CD4-positive, alpha-beta memory T cell (primary cell): ENCODE measurements at regions not wholly inside any gene's neighbourhood (a gene's known extent, or its start where the extent isn't known, plus 50 kb on each side); places are given as distances from the start of the nearest gene placed in this dataset.

ENCODE experiments used
- CTCF ChIA-PET: fragments of 350-600 bp; sonication (Branson Sonifier 250); formaldehyde crosslinking; loops from one replicate; lab custom pipeline; 2021; ENCODE audit warnings: inconsistent platforms; ENCODE audit not compliant: partially characterized antibody; lab: Charles Lee
- POLR2A ChIA-PET: fragments of 350-600 bp; sonication (Branson Sonifier 250); formaldehyde crosslinking; loops from one replicate; lab custom pipeline; 2021; ENCODE audit not compliant: partially characterized antibody; lab: Charles Lee
- DNase-seq, 5 donors: peaks; one replicate each; pipeline versions ENCODE4 v3.0.0 to v3.0.0-alpha.2; 2020 to 2022; ENCODE audit warnings: mixed read lengths in 1 of 5
- H3K27ac ChIP-seq: one replicate; pipeline ENCODE4 v1.7.0; 2013; ENCODE audit warnings: low read depth, low read length
- H3K27me3 ChIP-seq: 2 replicates; pipeline ENCODE4 v1.7.0; 2013; ENCODE audit warnings: mild to moderate bottlenecking, low read length, moderate library complexity; ENCODE audit not compliant: insufficient read depth
- H3K36me3 ChIP-seq: 2 replicates; pipeline ENCODE4 v1.7.0; 2013; ENCODE audit warnings: mild to moderate bottlenecking, low read length, moderate library complexity; ENCODE audit not compliant: insufficient read depth
- H3K4me1 ChIP-seq: 2 replicates; pipeline ENCODE4 v1.7.0; 2013; ENCODE audit warnings: mild to moderate bottlenecking, low read length, moderate library complexity; ENCODE audit not compliant: insufficient read depth
- H3K4me3 ChIP-seq, 2 donors: one replicate each; pipeline ENCODE4 v1.7.0; 2013; ENCODE audit warnings: low read length in 2 of 2, mild to moderate bottlenecking in 1 of 2
- H3K9me3 ChIP-seq, 2 donors: one replicate each; pipeline ENCODE4 v1.7.0; 2013; ENCODE audit warnings: low read length in 2 of 2, control low read depth in 1 of 2; ENCODE audit not compliant: control insufficient read depth in 1 of 2
- H3K27ac Mint-ChIP-seq, 7 donors: one replicate each; pipeline ENCODE4 v1.8.0; 2020 to 2021; ENCODE audit warnings: mixed read lengths in 7 of 7, mild to moderate bottlenecking in 6 of 7, inconsistent platforms in 3 of 7, moderate library complexity in 3 of 7
- H3K27me3 Mint-ChIP-seq, 2 donors: one replicate each; pipeline ENCODE4 v1.8.0; 2020 to 2021; ENCODE audit warnings: mixed read lengths in 2 of 2
- H3K36me3 Mint-ChIP-seq, 2 donors: one replicate each; pipeline ENCODE4 v1.8.0; 2020 to 2021; ENCODE audit warnings: mixed read lengths in 2 of 2, inconsistent platforms in 1 of 2, mild to moderate bottlenecking in 1 of 2
- H3K4me1 Mint-ChIP-seq, 4 donors: one replicate each; pipeline ENCODE4 v1.8.0; 2020 to 2021; ENCODE audit warnings: mixed read lengths in 4 of 4, mild to moderate bottlenecking in 1 of 4
- H3K4me3 Mint-ChIP-seq, 8 donors: one replicate each; pipeline ENCODE4 v1.8.0; 2020 to 2021; ENCODE audit warnings: mixed read lengths in 8 of 8, mild to moderate bottlenecking in 7 of 8, moderate library complexity in 6 of 8, inconsistent platforms in 3 of 8
- H3K9me3 Mint-ChIP-seq, 8 donors: one replicate each; pipeline ENCODE4 v1.8.0; 2020 to 2021; ENCODE audit warnings: mixed read lengths in 8 of 8, mild to moderate bottlenecking in 5 of 8, inconsistent platforms in 3 of 8, moderate library complexity in 1 of 8
- intact Hi-C: fragments of 100-400 bp; cut with micrococcal nuclease; formaldehyde crosslinking; loops from one replicate; pipeline ENCODE4 v1.15.1; 2023

DNA sequence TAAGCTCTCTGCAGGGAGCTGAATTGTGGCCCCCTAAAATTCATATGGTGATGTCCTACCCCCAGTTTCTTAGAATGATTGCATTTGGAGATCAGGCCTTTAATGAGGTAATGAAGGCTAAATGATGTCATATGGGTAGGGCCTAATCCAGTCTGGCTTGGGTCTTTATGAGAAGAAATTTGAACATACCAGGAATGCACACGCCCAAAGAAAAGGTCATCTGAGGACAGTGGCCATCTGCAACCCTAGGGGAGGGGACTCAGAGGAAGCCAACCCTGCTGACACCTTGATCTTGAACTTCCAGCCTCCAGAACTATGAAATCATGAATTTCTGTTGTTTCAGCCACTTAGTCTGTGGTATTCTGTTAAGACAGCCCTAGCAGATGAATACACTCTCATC, 426.7 kb downstream of the EPHA4 start:
- Histone ChIP-seq H3K27ac (no peak overlapping the region), H3K4me1 (no peaks in the 10 kb centered on the region), H3K9me3 (no peaks in the 10 kb centered on the region), H3K27me3 (no peaks in the 10 kb centered on the region), H3K36me3 (no peaks in the 10 kb centered on the region), H3K4me3 (no peak overlapping the region)
- intact Hi-C loops: no loop called here
- Mint-ChIP-seq H3K36me3 (no peaks in the 10 kb centered on the region), H3K4me1 (no peaks in the 10 kb centered on the region), H3K4me3 (no peak overlapping the region), H3K27ac (no peak overlapping the region), H3K9me3 (no peaks in the 10 kb centered on the region), H3K27me3 (peaks cover 1 to 2% of the 10 kb centered on the region in 2 donors)
- POLR2A ChIA-PET: no interaction called here
- no peak for DNase-seq
- CTCF ChIA-PET: no interaction called here

DNA sequence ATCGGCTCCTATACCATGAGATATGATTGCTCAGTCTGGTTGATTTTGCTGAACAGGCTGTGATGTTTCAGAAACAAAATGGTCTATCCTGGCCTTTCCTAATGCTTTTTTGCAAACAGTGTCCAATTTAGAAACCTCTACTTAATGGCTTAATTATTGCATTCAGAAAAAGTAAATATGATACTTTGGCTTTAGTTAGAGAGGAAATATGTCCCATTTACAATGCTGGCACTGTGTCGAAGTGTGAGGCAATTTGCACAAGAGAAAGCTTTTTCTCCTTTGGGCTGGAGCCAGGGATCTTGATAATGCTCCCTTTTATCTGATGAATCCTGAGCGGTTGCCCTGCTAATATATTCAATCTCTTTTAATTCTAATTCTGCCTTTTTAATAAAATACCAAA, 418.9 kb downstream of the EPHA4 start:
- Histone ChIP-seq H3K27ac (no peak overlapping the region), H3K27me3 (no peaks in the 10 kb centered on the region), H3K9me3 (no peaks in the 10 kb centered on the region), H3K4me3 (no peak overlapping the region), H3K36me3 (no peaks in the 10 kb centered on the region), H3K4me1 (no peaks in the 10 kb centered on the region)
- Mint-ChIP-seq H3K9me3 (peaks cover 0 to 2% (median 0%) of the 10 kb centered on the region in 8 donors), H3K27me3 (peaks cover 2 to 4% of the 10 kb centered on the region in 2 donors), H3K36me3 (no peaks in the 10 kb centered on the region), H3K27ac (no peak overlapping the region), H3K4me1 (no peaks in the 10 kb centered on the region), H3K4me3 (no peak overlapping the region)
- CTCF ChIA-PET: no interaction called here
- DNase-seq: no peak
- POLR2A ChIA-PET: no interaction called here
- intact Hi-C loops: no loop called here

DNA sequence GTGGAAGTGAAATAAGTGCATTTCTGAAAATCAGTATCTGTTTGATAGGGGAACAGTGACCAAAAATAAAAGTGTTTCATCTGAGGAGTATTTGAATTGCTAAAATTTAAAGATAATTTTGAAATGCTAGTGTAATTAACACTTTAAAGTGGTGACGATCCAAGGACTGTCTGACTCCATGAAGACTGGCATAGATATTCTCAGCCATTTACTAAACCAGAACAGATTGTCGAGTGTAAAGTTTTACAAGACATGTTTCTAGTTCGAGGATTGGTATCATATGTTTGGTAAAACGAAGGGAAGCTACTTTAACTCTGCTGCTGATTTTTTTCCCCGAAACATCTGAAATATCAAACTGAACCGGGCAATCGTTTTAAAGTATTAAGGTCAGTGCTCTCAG, 417.9 kb downstream of the EPHA4 start:
- H3K4me3 Mint-ChIP-seq: no peak overlapping the region
- Histone ChIP-seq H3K9me3 (no peaks in the 10 kb centered on the region), H3K4me1 (no peaks in the 10 kb centered on the region), H3K4me3 (no peak overlapping the region), H3K27me3 (no peaks in the 10 kb centered on the region), H3K27ac (no peak overlapping the region), H3K36me3 (no peaks in the 10 kb centered on the region)
- no peak for DNase-seq
- intact Hi-C loops: no loop called here
- H3K27me3 Mint-ChIP-seq: peaks cover 2 to 4% of the 10 kb centered on the region in 2 donors
- H3K27ac Mint-ChIP-seq: no peak overlapping the region
- peaks cover 0 to 2% (median 0%) of the 10 kb centered on the region in 8 donors for H3K9me3 Mint-ChIP-seq
- no peaks in the 10 kb centered on the region for H3K36me3 Mint-ChIP-seq
- ChIA-PET CTCF (no interaction called here), POLR2A (no interaction called here)
- H3K4me1 Mint-ChIP-seq: no peaks in the 10 kb centered on the region

DNA sequence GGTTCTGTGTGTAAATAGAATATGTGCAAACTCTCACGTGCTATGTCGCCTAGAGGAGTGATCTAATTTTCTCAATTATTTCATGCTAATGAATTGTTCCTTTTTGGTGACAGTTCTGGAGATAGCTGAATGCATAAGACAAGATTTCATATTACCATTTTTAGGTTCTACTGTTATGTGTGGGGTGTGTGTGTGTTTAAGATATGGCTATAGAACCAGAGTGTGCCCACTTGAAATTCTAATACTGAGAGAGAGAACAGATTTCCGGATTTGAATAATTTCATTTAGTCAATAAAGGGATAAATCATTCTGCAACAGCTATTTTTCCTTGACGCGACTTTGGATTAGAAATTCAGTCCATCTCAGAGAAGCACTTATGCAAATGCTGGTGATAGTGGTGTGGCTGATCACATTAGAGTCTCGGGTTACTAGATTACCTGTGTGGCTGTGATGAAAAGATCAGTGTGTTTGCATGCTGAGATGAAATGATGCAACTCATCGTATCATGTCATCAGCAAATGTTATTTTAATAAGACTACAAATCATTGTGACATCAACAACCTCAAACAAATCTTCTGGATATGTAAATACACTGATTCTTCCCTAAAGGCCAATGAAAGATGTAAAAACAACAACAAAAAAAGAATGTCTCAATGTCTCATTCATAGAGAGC, 415.9 kb downstream of the EPHA4 start:
- Histone ChIP-seq H3K9me3 (no peaks in the 10 kb centered on the region), H3K4me3 (no peak overlapping the region), H3K36me3 (no peaks in the 10 kb centered on the region), H3K27ac (no peak overlapping the region), H3K4me1 (no peaks in the 10 kb centered on the region), H3K27me3 (no peaks in the 10 kb centered on the region)
- CTCF ChIA-PET: no interaction called here
- Mint-ChIP-seq H3K9me3 (no peaks in the 10 kb centered on the region), H3K4me3 (no peak overlapping the region), H3K36me3 (no peaks in the 10 kb centered on the region), H3K4me1 (no peaks in the 10 kb centered on the region), H3K27me3 (peaks cover 2 to 3% of the 10 kb centered on the region in 2 donors), H3K27ac (no peak overlapping the region)
- POLR2A ChIA-PET: no interaction called here
- intact Hi-C loops: no loop called here
- no peak for DNase-seq

DNA sequence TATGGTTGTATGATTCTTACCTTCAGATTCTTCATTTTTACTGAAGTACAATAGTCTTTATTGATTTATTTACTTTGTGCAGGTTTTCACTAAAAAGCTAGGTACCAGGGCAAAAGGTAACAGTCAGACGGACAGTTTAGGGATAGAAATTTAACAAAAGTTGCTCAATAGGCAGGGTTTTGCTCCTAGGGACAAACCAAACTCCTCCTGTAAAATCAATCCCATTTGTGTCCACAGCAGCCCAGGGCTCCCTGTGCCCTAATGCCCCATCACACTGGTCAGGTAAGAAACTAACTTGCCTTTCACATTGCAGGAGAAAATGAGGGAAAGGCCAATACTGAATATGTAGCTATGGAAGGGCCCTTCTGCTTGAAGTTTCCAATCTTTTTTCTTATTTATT, 410.9 kb downstream of the EPHA4 start:
- no peak overlapping the region for H3K27ac ChIP-seq
- CTCF ChIA-PET: interaction anchor here (1.1 kb wide), 1 partner anchor 10 kb away, joined by 3 read pairs; no protein-coding TSS in a partner anchor
- Mint-ChIP-seq H3K27ac (no peak overlapping the region), H3K27me3 (peaks cover 1 to 4% of the 10 kb centered on the region in 2 donors), H3K4me1 (no peaks in the 10 kb centered on the region), H3K4me3 (no peak overlapping the region), H3K36me3 (no peaks in the 10 kb centered on the region), H3K9me3 (peaks cover 0 to 2% (median 0%) of the 10 kb centered on the region in 8 donors)
- intact Hi-C loops: no loop called here
- H3K27me3 ChIP-seq: no peaks in the 10 kb centered on the region
- H3K9me3 ChIP-seq: no peaks in the 10 kb centered on the region
- H3K36me3 ChIP-seq: no peaks in the 10 kb centered on the region
- H3K4me1 ChIP-seq: no peaks in the 10 kb centered on the region
- DNase-seq: no peak
- no peak overlapping the region for H3K4me3 ChIP-seq
- POLR2A ChIA-PET: no interaction called here

DNA sequence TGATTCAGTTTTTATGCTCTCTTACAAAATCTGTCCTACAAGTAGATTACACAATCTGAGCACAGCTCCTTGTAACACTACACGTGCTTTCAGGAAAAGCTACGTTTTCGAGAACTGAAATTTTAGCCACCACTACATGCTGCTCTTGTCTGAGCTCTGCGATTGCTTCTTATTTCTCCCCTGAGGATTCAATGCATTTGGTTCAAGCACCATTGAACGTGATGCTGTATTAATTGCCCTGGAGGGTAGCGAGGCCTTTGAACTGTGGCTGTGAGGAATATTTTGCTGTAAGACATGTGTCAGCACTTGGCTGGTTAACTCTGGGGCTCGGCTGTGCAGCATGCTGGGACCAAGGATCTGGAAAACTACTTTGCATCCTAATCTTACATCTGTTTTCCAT, 405.8 kb downstream of the EPHA4 start:
- Mint-ChIP-seq H3K36me3 (no peaks in the 10 kb centered on the region), H3K9me3 (peaks cover 0 to 2% (median 0%) of the 10 kb centered on the region in 8 donors), H3K27me3 (peaks cover 0 to 2% of the 10 kb centered on the region in 2 donors), H3K4me1 (no peaks in the 10 kb centered on the region), H3K4me3 (no peak overlapping the region), H3K27ac (no peak overlapping the region)
- ChIA-PET CTCF (no interaction called here), POLR2A (no interaction called here)
- Histone ChIP-seq H3K27me3 (no peaks in the 10 kb centered on the region), H3K36me3 (no peaks in the 10 kb centered on the region), H3K4me3 (no peak overlapping the region), H3K4me1 (no peaks in the 10 kb centered on the region), H3K9me3 (no peaks in the 10 kb centered on the region), H3K27ac (no peak overlapping the region)
- no peak for DNase-seq
- intact Hi-C loops: no loop called here

DNA sequence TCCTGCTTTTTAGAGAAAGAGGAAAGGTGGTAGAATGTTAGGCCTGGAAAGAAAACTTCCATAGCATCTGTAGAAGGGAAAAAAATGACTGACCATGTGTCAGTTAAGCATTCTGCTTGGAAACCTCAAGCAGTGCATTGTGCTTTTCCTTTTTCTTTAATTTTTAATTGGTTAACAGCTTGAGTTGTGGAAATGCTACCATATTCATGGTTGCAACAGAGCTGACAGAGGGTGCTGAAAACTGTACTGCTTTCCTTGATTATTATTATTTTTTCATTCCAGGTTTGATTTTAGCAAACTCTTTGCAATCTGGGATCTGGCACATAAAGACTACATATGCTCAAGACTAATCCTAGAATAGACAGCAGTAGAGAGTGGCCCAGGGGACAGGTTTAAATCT, 404.5 kb downstream of the EPHA4 start:
- no peaks in the 10 kb centered on the region for H3K36me3 Mint-ChIP-seq
- H3K27ac Mint-ChIP-seq: no peak overlapping the region
- no peak overlapping the region for H3K27ac ChIP-seq
- no peak overlapping the region for H3K4me3 ChIP-seq
- H3K27me3 Mint-ChIP-seq: peaks cover 0 to 2% of the 10 kb centered on the region in 2 donors
- POLR2A ChIA-PET: no interaction called here
- intact Hi-C loops: no loop called here
- DNase-seq: no peak
- H3K27me3 ChIP-seq: no peaks in the 10 kb centered on the region
- H3K9me3 ChIP-seq: no peaks in the 10 kb centered on the region
- no peaks in the 10 kb centered on the region for H3K36me3 ChIP-seq
- no peaks in the 10 kb centered on the region for H3K9me3 Mint-ChIP-seq
- no peaks in the 10 kb centered on the region for H3K4me1 ChIP-seq
- H3K4me3 Mint-ChIP-seq: no peak overlapping the region
- no peaks in the 10 kb centered on the region for H3K4me1 Mint-ChIP-seq
- CTCF ChIA-PET: interaction anchor here (1.6 kb wide), 1 partner anchor 406 kb away, joined by 4 read pairs; no protein-coding TSS in a partner anchor
